Keratinocyte (primary cell): ENCODE measurements at regions not wholly inside any gene's neighbourhood (a gene's known extent, or its start where the extent isn't known, plus 50 kb on each side); places are given as distances from the start of the nearest gene placed in this dataset.

Experiments used
- CTCF ChIP-seq, 3 experiments: IDR thresholded peaks in 1 of 3; conservative IDR thresholded peaks in 1 of 3; optimal IDR thresholded peaks in 1 of 3; 2 replicates in 2 of 3; 3 replicates in 1 of 3; pipeline versions ENCODE3 to v1.5.1; 2011; ENCODE audit warnings: low read length in 3 of 3, mild to moderate bottlenecking in 3 of 3, moderate library complexity in 2 of 3, control low read depth in 1 of 3, inconsistent platforms in 1 of 3; ENCODE audit not compliant: insufficient read depth in 2 of 3; ENCODE audit errors: extremely low read depth in 1 of 3
- EZH2 ChIP-seq: IDR thresholded peaks from one replicate; pipeline ENCODE4 v1.6.1; 2012; ENCODE audit warnings: inconsistent platforms, mild to moderate bottlenecking, low read length, moderate library complexity

- TF ChIP-seq CTCF (optimal IDR thresholded peaks at IDR 0.05 in 1 of 3, IDR thresholded peaks at IDR 0.05 in 1 of 3, conservative IDR thresholded peaks at IDR 0.05 in 1 of 3; ENCODE audit: extremely low read depth in 1 of 3, insufficient read depth in 2 of 3, low read length in 3 of 3) (peak; percentile 19 to 39 (median 31)), EZH2 (no peak)
Observed at GRCh38 chr5:108481355-108481931, 99.5 kb upstream of the FBXL17 start.
